Spleen (tissue), 7 donors: ENCODE measurements at regions not wholly inside any gene's neighbourhood (a gene's known extent, or its start where the extent isn't known, plus 50 kb on each side); places are given as distances from the start of the nearest gene placed in this dataset.

Experiments
- CTCF ChIP-seq, 11 experiments: fragments of 200-600 bp in 7 of 11; fragments of 450-650 bp in 4 of 11; sonication (generic) in 4 of 11; IDR thresholded peaks in 8 of 11; conservative IDR thresholded peaks in 3 of 11; 1 replicate in 7 of 11; 2 replicates in 4 of 11; pipeline versions ENCODE4 v1.4.0 to v1.8.0; 2016 to 2021; ENCODE audit warnings: antibody characterized with exemption in 11 of 11, inconsistent platforms in 4 of 11, mild to moderate bottlenecking in 1 of 11
- POLR2A ChIP-seq, 3 donors: fragments of 450-650 bp; IDR thresholded peaks; one replicate each; pipeline ENCODE4 v1.5.1; 2017; ENCODE audit warnings: antibody characterized with exemption in 3 of 3, mild to moderate bottlenecking in 1 of 3
- POLR2AphosphoS5 ChIP-seq, 3 donors: sonication (generic); formaldehyde crosslinking; IDR thresholded peaks; one replicate each; pipeline ENCODE4 v1.5.1; 2017; ENCODE audit warnings: antibody characterized with exemption in 3 of 3
- donor health status: DM: no; HTN: no; CAD: no; lungs with moderate emphysema.
- donor health status: DM: no; HTN: no; CAD: no.
- donor health status: DM: no; HTN: no; CAD: no.

GRCh38 chr3:64878362-64878761 lies 190.6 kb upstream of the ADAMTS9 start:
- TF ChIP-seq POLR2AphosphoS5 (IDR thresholded peaks at IDR 0.05), result no peak
- no peak for TF ChIP-seq CTCF (IDR thresholded peaks at IDR 0.05 in 8 of 11, conservative IDR thresholded peaks at IDR 0.05 in 3 of 11)
- no peak for TF ChIP-seq POLR2A (IDR thresholded peaks at IDR 0.05)
